H1 (cell line): ENCODE measurements at regions not wholly inside any gene's neighbourhood (a gene's known extent, or its start where the extent isn't known, plus 50 kb on each side); places are given as distances from the start of the nearest gene placed in this dataset.

ENCODE experiments used
- CTCF ChIA-PET: fragments of 300-600 bp; sonication (Branson Sonifier 250); formaldehyde crosslinking; loops from one replicate; lab custom pipeline; 2021; ENCODE audit not compliant: partially characterized antibody; lab: Charles Lee
- POLR2A ChIA-PET: fragments of 300-600 bp; sonication (Branson Sonifier 250); formaldehyde crosslinking; loops from one replicate; lab custom pipeline; 2021; ENCODE audit warnings: inconsistent platforms; ENCODE audit not compliant: partially characterized antibody; lab: Charles Lee
- DNase-seq, 2 experiments: peaks; one replicate each; pipeline versions ENCODE4 v3.0.0 to v3.0.0-alpha.2; 2010 to 2022; ENCODE audit warnings: low spot score in 2 of 2, low read depth in 1 of 2, mixed read lengths in 1 of 2
- FAIRE-seq: peaks from 2 replicates; lab custom pipeline; 2011; peaks lifted over from hg19 to GRCh38; lab: Jason Lieb, UNC
- H2AFZ ChIP-seq: 2 replicates; pipeline ENCODE4 v1.8.1; 2012; ENCODE audit warnings: low read length, inconsistent platforms
- H2AK5ac ChIP-seq: 2 replicates; pipeline ENCODE4 v1.6.1; 2013; ENCODE audit warnings: low read depth, low read length
- H2BK120ac ChIP-seq: replicated peaks from 2 replicates; pipeline ENCODE3; 2013; ENCODE audit warnings: low read depth, low read length, inconsistent platforms
- H2BK12ac ChIP-seq: 2 replicates; pipeline ENCODE4 v1.6.1; 2013; ENCODE audit warnings: low read depth, low read length
- H2BK15ac ChIP-seq: 2 replicates; pipeline ENCODE4 v1.6.1; 2013; ENCODE audit warnings: low read length
- H2BK20ac ChIP-seq: 2 replicates; pipeline ENCODE4 v1.6.1; 2013; ENCODE audit warnings: low read length
- H2BK5ac ChIP-seq: 2 replicates; pipeline ENCODE4 v1.6.1; 2013; ENCODE audit warnings: low read depth, low read length
- H3K14ac ChIP-seq: 2 replicates; pipeline ENCODE4 v1.6.1; 2013; ENCODE audit warnings: inconsistent platforms; ENCODE audit not compliant: insufficient read length
- H3K18ac ChIP-seq: 2 replicates; pipeline ENCODE4 v1.6.1; 2013; ENCODE audit warnings: low read length; ENCODE audit errors: extremely low read depth
- H3K23ac ChIP-seq: 2 replicates; pipeline ENCODE4 v1.6.1; 2013; ENCODE audit warnings: inconsistent platforms; ENCODE audit not compliant: insufficient read length
- H3K23me2 ChIP-seq: 2 replicates; pipeline ENCODE4 v1.6.1; 2013; ENCODE audit warnings: low read depth, low read length
- H3K27ac ChIP-seq: 2 replicates; pipeline ENCODE4 v1.6.1; 2011; ENCODE audit warnings: low read depth, low read length, inconsistent platforms
- H3K27me3 ChIP-seq, 4 experiments: replicated peaks in 1 of 4; 1 replicate in 1 of 4; 2 replicates in 3 of 4; pipeline versions ENCODE4 v1.6.1 to v1.8.1; 2011 to 2013; ENCODE audit warnings: low read length in 3 of 4, mild to moderate bottlenecking in 3 of 4, inconsistent platforms in 2 of 4, mixed read lengths in 2 of 4, moderate library complexity in 1 of 4; ENCODE audit not compliant: control insufficient read depth in 3 of 4, insufficient read depth in 3 of 4; ENCODE audit errors: extremely low read depth in 1 of 4
- H3K36me3 ChIP-seq, 4 experiments: 2 replicates each; pipeline versions ENCODE4 v1.6.1 to v1.8.1; 2011 to 2013; ENCODE audit warnings: mild to moderate bottlenecking in 4 of 4, low read length in 3 of 4, moderate library complexity in 2 of 4, control low read depth in 1 of 4, inconsistent platforms in 1 of 4; ENCODE audit not compliant: insufficient read depth in 4 of 4, control insufficient read depth in 2 of 4
- H3K4ac ChIP-seq: replicated peaks from 2 replicates; pipeline ENCODE3; 2013; ENCODE audit warnings: low read length, low read depth, mixed read lengths, inconsistent platforms; ENCODE audit not compliant: insufficient read length
- H3K4me1 ChIP-seq, 4 experiments: replicated peaks in 1 of 4; 1 replicate in 1 of 4; 2 replicates in 3 of 4; pipeline versions ENCODE4 v1.6.1 to v1.8.1; 2011 to 2013; ENCODE audit warnings: low read length in 3 of 4, inconsistent platforms in 2 of 4, mixed read lengths in 1 of 4; ENCODE audit not compliant: insufficient read depth in 4 of 4, control insufficient read depth in 3 of 4
- H3K4me2 ChIP-seq, 2 experiments: 2 replicates each; pipeline versions ENCODE4 v1.6.1 to v1.8.1; 2011 to 2013; ENCODE audit warnings: low read depth in 2 of 2, low read length in 2 of 2, control low read depth in 1 of 2, inconsistent platforms in 1 of 2, mild to moderate bottlenecking in 1 of 2; ENCODE audit not compliant: insufficient read depth in 1 of 2
- H3K4me3 ChIP-seq, 4 experiments: fragments of 200-600, 300-600 bp in 1 of 4; sonication (generic), shearing (Covaris generic), sonication (Bioruptor Twin) in 1 of 4; 2 replicates each; pipeline versions ENCODE4 v1.5.1 to v1.8.1; 2011 to 2016; ENCODE audit warnings: low read length in 4 of 4, low read depth in 3 of 4, control low read depth in 2 of 4, inconsistent platforms in 2 of 4, mild to moderate bottlenecking in 2 of 4, mixed read lengths in 1 of 4, moderate library complexity in 1 of 4; ENCODE audit not compliant: insufficient read depth in 2 of 4; ENCODE audit errors: extremely low read depth in 1 of 4
- H3K56ac ChIP-seq: replicated peaks from 2 replicates; pipeline ENCODE3; 2013; ENCODE audit warnings: low read depth, mild to moderate bottlenecking, mixed read lengths, low read length, inconsistent platforms; ENCODE audit not compliant: insufficient read length
- H3K79me1 ChIP-seq: 2 replicates; pipeline ENCODE4 v1.6.1; 2013; ENCODE audit warnings: low read depth, low read length, control low read depth
- H3K79me2 ChIP-seq, 2 experiments: 2 replicates each; pipeline versions ENCODE4 v1.6.1 to v1.8.1; 2012 to 2013; ENCODE audit warnings: low read length in 2 of 2, mild to moderate bottlenecking in 2 of 2, inconsistent platforms in 1 of 2; ENCODE audit not compliant: insufficient read depth in 2 of 2, control insufficient read depth in 1 of 2
- H3K9ac ChIP-seq, 4 experiments: replicated peaks in 1 of 4; 1 replicate in 1 of 4; 2 replicates in 3 of 4; pipeline versions ENCODE4 v1.6.1 to v1.8.1; 2011 to 2013; ENCODE audit warnings: low read depth in 3 of 4, low read length in 3 of 4, control low read depth in 2 of 4, mild to moderate bottlenecking in 2 of 4, moderate library complexity in 2 of 4, inconsistent platforms in 1 of 4; ENCODE audit errors: extremely low read depth in 1 of 4
- H3K9me3 ChIP-seq, 2 experiments: 2 replicates each; pipeline versions ENCODE4 v1.6.1 to v1.8.1; 2012 to 2013; ENCODE audit warnings: mild to moderate bottlenecking in 2 of 2, moderate library complexity in 2 of 2, control low read depth in 1 of 2, inconsistent platforms in 1 of 2, low read depth in 1 of 2, low read length in 1 of 2, mixed read lengths in 1 of 2; ENCODE audit not compliant: insufficient read depth in 2 of 2
- H4K20me1 ChIP-seq, 2 experiments: replicated peaks in 1 of 2; 2 replicates each; pipeline versions ENCODE3 to v1.8.1; 2011 to 2013; ENCODE audit warnings: inconsistent platforms in 2 of 2, low read length in 2 of 2, mild to moderate bottlenecking in 1 of 2; ENCODE audit not compliant: insufficient read depth in 2 of 2, control insufficient read depth in 1 of 2
- H4K5ac ChIP-seq: 2 replicates; pipeline ENCODE4 v1.6.1; 2013; ENCODE audit warnings: low read length, low read depth, mixed read lengths, inconsistent platforms; ENCODE audit not compliant: insufficient read length
- H4K8ac ChIP-seq: 2 replicates; pipeline ENCODE4 v1.8.0; 2013; ENCODE audit warnings: mild to moderate bottlenecking, moderate library complexity, low read length, inconsistent platforms; ENCODE audit not compliant: insufficient read depth; ENCODE audit errors: extremely low read depth
- H4K91ac ChIP-seq: replicated peaks from 2 replicates; pipeline ENCODE3; 2013; ENCODE audit warnings: low read length, mixed read lengths, inconsistent platforms; ENCODE audit not compliant: insufficient read length
- BCL11A ChIP-seq, 2 experiments: IDR thresholded peaks; one replicate each; pipeline ENCODE4 v1.6.1; 2011; ENCODE audit warnings: low read depth in 2 of 2, low read length in 2 of 2, mild to moderate bottlenecking in 2 of 2
- CBX5 ChIP-seq: fragments of 300-800, 300-1000 bp; sonication (generic); IDR thresholded peaks from 2 replicates; pipeline ENCODE4 v1.7.1; 2016; ENCODE audit warnings: antibody characterized with exemption, low read length, low read depth
- CBX8 ChIP-seq: fragments of 300-800, 300-1000 bp; sonication (generic); IDR thresholded peaks from 2 replicates; pipeline ENCODE4 v1.7.1; 2016; ENCODE audit warnings: low read depth, low read length, borderline replicate concordance
- FOSL1 ChIP-seq: IDR thresholded peaks from 2 replicates; pipeline ENCODE4 v1.6.1; 2011; ENCODE audit warnings: mild to moderate bottlenecking, low read depth, low read length, moderate library complexity; ENCODE audit not compliant: insufficient read depth
- GABPA ChIP-seq: IDR thresholded peaks from 2 replicates; pipeline ENCODE4 v1.6.1; 2011; ENCODE audit warnings: mild to moderate bottlenecking, low read length, moderate library complexity, borderline replicate concordance; ENCODE audit not compliant: insufficient read depth
- HDAC2 ChIP-seq, 2 experiments: fragments of 300-600 bp in 1 of 2; sonication (generic) in 1 of 2; IDR thresholded peaks; 2 replicates each; pipeline ENCODE4 v1.6.1; 2011 to 2012; ENCODE audit warnings: low read depth in 2 of 2, low read length in 2 of 2, mild to moderate bottlenecking in 2 of 2, moderate library complexity in 2 of 2, borderline replicate concordance in 1 of 2, inconsistent platforms in 1 of 2
- HDAC6 ChIP-seq: IDR thresholded peaks from one replicate; pipeline ENCODE4 v1.7.1; 2012; ENCODE audit warnings: low read depth, mild to moderate bottlenecking, inconsistent platforms, low read length, moderate library complexity
- JUN ChIP-seq: IDR thresholded peaks from 2 replicates; pipeline ENCODE4 v1.6.1; 2011; ENCODE audit warnings: low read depth, mild to moderate bottlenecking, improper control_type of control experiment, low read length
- KDM1A ChIP-seq: fragments of 200-600, 300-600 bp; sonication (generic); IDR thresholded peaks from 2 replicates; pipeline ENCODE4 v1.7.1; 2016; ENCODE audit warnings: mild to moderate bottlenecking, low read length, borderline replicate concordance
- NRF1 ChIP-seq: IDR thresholded peaks from 2 replicates; pipeline ENCODE4 v1.6.1; 2011; ENCODE audit warnings: mild to moderate bottlenecking, low read depth, low read length, improper control_type of control experiment
- POLR2AphosphoS5 ChIP-seq: IDR thresholded peaks from 2 replicates; pipeline ENCODE4 v1.6.1; 2011; ENCODE audit warnings: low read depth, low read length
- SUZ12 ChIP-seq: fragments of 200-600 bp; sonication (generic); IDR thresholded peaks from 2 replicates; pipeline ENCODE4 v1.6.1; 2012; ENCODE audit warnings: mild to moderate bottlenecking, inconsistent platforms, low read length, moderate library complexity, mixed read lengths
- TAF7 ChIP-seq: optimal IDR thresholded peaks from 2 replicates; pipeline ENCODE3; 2011; ENCODE audit warnings: low read depth, mild to moderate bottlenecking, inconsistent platforms, low read length, moderate library complexity, borderline replicate concordance
- TEAD4 ChIP-seq: IDR thresholded peaks from 2 replicates; pipeline ENCODE4 v1.6.1; 2012; ENCODE audit warnings: low read depth, low read length, inconsistent platforms, mixed read lengths
- WGBS, 2 experiments: shearing (Covaris generic) in 1 of 2; methylation state at CpG; one replicate each; pipeline versions ENCODE4 v1.1.6 to v1.1.7; 2013 to 2015; ENCODE audit warnings: low lambda C conversion rate in 2 of 2, mixed read lengths in 2 of 2, inconsistent platforms in 1 of 2, low coverage in 1 of 2, missing lambda C conversion rate in 1 of 2; ENCODE audit not compliant: insufficient replicate concordance in 2 of 2, insufficient coverage in 1 of 2, insufficient read length in 1 of 2; ENCODE audit errors: extremely low coverage in 1 of 2, missing lambda C conversion rate in 1 of 2; 5-methylcytosine and 5-hydroxymethylcytosine counted together

DNA sequence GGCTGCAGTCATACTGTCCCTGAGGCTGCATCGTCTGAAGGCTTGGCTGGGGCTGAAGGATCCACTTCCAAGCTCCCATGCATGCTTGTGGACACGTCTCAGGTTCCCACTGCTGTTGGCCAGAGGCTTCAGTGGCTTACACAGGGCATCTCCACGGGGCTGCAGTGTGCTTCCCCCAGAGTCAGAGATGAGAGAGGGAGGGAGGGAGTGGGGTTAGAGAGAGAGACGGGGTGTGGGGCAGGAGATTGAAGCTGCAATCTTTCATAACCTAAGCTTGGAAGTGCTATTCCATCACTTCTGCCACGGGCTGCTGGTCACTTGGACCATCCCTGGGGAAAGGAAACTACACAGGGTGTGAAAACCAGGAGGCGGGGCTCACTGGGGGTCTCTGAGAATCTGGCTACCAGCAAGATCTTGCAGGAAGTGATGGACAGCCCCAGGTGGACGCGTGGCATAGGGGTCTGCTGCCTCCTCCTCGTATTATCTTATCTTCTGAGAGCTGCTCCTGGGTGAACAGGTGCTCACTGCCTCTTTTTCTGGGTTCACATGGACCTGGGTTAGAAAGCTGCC, 63.0 kb upstream of the MYEOV start:
- Histone ChIP-seq H2AK5ac (no peak overlapping the region), H3K18ac (no peak overlapping the region), H3K79me1 (no peaks in the 10 kb centered on the region; the same call in 1 of the 2 replicates), H4K5ac (no peak overlapping the region), H2BK12ac (no peak overlapping the region), H3K4me3 (no peak overlapping the region), H2BK15ac (no peak overlapping the region), H3K36me3 (no peaks in the 10 kb centered on the region), H3K27me3 (no peaks in the 10 kb centered on the region), H3K79me2 (no peaks in the 10 kb centered on the region), H3K56ac (no peak overlapping the region), H4K8ac (no peak overlapping the region), H2BK20ac (no peak overlapping the region), H4K91ac (no peak overlapping the region), H3K9ac (no peak overlapping the region), H2AFZ (no peak overlapping the region), H3K23ac (no peak overlapping the region), H3K23me2 (no peaks in the 10 kb centered on the region), H3K4me1 (no peaks in the 10 kb centered on the region), H3K14ac (no peak overlapping the region), H3K4me2 (no peak overlapping the region), H3K27ac (no peak overlapping the region), H2BK5ac (no peak overlapping the region), H3K9me3 (no peaks in the 10 kb centered on the region; a peak in 2 of 4 replicates), H3K4ac (no peak overlapping the region), H4K20me1 (no peaks in the 10 kb centered on the region), H2BK120ac (no peak overlapping the region)
- DNase-seq (no peak), FAIRE-seq (no peak)
- CTCF ChIA-PET = interaction anchor here (0.6 to 3.1 kb wide), 4 partner anchors 10 to 129 kb away, joined by 3 to 18 read pairs (median 3); no protein-coding TSS in a partner anchor
- no peak for TF ChIP-seq BCL11A (IDR thresholded peaks at IDR 0.05; ENCODE audit: low read depth in 2 of 2, low read length in 2 of 2)
- no peak for TF ChIP-seq KDM1A
- no peak for TF ChIP-seq HDAC6
- TF ChIP-seq TAF7 = no peak
- TF ChIP-seq GABPA = no peak
- TF ChIP-seq TEAD4 = no peak
- TF ChIP-seq NRF1 = no peak
- TF ChIP-seq JUN = no peak
- TF ChIP-seq CBX8 = no peak
- TF ChIP-seq FOSL1 = no peak
- no peak for TF ChIP-seq POLR2AphosphoS5
- TF ChIP-seq CBX5 = no peak
- TF ChIP-seq HDAC2 (IDR thresholded peaks at IDR 0.05; ENCODE audit: borderline replicate concordance in 1 of 2, low read depth in 2 of 2, low read length in 2 of 2) = no peak
- no peak for TF ChIP-seq SUZ12
- 85% methylated on average over 8 of the region's 9 CpGs; no CpG with 5 or more reads in 1 of the 2 experiments for WGBS, 2 experiments
- POLR2A ChIA-PET = interaction anchor here (1.5 kb wide), 1 partner anchor 19 kb away, joined by 3 read pairs; no protein-coding TSS in a partner anchor
